NCI-H1694 (cell line): ENCODE measurements at regions not wholly inside any gene's neighbourhood (a gene's known extent, or its start where the extent isn't known, plus 50 kb on each side); places are given as distances from the start of the nearest gene placed in this dataset.
"Not testable (repeated sequence)": the region's sequence is repeated elsewhere in the genome, so short reads cannot be mapped to it uniquely, and the experiment has no call there.

ENCODE experiments used
- DNase-seq: peaks from one replicate; lab custom pipeline; 2025; lab: John Stamatoyannopoulos, UW

DNA sequence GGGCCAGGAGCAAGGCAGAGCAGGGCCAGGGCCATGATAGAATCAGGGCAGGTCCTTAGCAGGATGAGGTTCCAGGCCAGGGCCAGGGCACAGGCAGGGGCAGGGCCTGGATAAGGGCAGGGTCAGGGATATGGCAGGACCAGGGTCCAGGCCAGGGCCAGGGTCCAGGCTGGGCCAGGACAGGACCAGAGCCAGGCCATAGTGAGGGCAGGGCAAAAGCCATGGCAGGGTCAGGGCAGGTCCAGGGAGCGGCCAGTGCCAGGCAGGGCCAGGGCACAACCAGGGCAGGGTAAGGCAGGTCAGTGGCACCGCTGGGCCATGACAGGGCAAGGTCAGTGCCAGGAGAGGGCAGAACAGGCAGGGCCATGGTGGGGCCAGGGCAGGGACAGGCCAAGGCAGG lies 152.2 kb downstream of the LIPI start:
- DNase-seq = no peak

DNA sequence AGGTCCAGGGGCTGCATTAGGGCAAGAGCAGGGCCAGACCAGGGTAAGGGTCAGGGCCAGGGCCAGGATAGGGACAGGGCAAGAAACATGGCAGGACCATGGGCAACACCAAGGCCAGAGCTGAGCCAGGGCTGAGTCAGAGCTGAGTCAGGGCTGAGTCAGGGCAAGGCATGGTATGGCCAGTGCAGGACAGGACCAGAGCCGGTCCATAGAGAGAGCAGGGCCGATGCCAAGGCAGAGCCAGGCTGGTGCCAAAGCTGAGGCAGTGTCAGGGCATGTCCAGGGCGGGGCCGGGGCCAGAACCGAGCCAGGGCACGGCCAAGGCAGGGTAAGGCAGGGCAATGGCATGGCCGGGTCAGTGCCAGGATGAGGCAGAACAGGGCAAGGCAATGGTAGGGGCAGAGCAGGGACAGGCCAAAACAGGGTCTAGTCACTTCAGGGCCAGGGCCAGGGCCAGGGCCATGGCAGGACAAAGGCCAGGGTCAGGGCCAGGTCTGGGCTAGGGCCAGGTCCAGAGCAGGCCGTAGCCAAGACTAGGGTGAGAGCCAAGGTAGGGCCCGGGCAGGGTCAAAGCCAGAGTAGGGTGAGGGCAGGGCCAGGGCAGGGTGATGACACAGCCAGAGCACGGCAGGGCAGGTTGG lies 152.8 kb downstream of the LIPI start:
- not testable (repeated sequence) for DNase-seq

DNA sequence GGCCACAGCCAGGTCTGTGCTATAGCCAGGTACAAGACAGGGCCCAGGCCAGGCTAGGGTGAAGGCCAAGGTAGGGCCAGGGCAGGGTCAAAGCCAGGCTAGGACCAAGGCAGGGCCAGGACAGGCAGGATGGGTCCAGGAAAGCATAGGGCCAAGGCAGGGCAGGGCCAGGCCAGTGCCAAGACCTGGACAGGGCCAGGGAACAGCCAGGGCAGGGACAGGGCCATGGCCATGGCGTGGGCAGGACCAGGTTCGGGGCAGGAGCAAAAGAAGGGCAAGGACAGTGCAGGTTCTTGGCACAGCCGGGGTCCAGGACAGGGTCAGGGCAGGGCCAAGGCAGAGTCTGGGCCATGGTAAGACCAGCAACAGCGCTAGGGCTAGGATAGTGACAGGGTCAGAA lies 153.4 kb downstream of the LIPI start:
- DNase-seq = no peak

DNA sequence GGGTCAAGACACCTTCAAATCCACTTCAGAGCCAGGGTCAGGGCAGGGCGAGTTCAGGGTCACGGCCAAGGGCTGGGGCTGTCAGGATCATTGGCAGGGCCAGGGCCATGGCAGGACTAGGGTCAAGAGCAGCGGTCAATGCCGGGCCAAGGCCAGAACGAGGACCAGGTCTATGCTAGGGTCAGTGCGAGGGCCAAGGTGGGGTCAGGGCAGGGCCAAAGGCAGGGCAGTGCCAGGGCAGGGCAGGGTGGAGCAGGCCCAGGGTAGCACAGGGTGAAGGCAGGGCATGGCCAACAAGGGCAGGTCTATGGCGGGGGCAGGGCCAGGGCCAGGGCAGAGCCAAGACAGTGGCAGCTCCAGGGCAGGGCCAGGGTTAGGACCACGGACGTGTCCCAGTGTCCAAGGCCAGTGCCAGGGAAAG lies 154.0 kb downstream of the LIPI start:
- DNase-seq = no peak

DNA sequence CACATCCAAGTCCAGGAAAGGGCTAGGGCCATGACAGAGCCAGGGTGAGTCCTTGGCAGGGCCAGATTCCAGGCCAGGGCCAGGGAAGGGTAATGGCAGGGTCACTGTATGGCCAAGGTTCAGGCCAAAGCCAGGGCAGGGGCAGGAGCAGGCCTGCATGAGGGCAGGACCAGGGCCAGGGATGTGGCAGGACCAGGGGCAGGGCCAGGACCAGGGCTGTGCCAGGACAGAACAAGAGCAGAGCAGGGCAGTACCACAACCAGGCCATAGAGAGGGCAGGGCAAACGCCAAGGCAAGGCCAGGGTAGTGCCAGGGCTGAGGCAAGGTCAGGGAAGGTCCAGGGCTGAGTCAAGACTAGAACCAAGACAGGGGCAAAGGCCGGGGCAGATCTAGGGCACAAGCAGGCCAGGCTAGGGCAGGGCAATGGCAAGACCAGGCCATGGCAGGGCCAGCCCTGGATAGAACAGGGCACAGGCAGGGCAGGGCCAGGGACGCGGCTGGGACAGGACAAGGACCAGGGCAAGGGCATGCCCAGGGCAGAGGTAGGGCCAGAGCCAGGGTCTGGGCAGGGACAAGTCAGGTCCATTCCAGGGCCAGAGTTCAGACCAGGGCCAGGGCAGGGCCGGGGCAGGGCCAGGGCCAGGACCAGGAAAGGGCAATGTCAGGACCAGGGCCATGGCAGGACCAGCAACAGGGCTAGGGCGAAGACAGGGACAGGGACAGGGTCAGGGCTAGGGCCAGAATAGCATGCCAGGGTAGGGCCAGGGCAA lies 154.8 kb downstream of the LIPI start:
- not testable (repeated sequence) for DNase-seq

DNA sequence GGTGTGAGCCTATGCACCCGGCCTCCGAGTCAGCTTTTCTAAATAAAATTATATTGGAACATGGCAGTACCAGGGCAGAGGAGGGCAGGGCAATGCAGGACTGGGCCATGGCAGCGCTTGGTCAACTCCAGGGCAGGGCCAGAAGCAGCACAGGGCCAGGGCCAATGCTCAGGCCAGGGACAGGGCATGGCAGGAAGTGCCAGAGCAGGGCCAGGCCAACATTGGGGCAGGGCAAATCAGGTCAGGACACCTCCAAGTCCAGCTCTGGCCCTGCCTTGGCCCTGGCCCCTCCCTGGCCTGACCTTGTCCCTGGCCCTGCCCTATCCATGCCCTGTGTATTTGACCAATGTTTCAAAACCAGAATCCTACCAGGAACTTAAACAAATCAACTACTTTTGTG lies 156.1 kb downstream of the LIPI start:
- DNase-seq = no peak

DNA sequence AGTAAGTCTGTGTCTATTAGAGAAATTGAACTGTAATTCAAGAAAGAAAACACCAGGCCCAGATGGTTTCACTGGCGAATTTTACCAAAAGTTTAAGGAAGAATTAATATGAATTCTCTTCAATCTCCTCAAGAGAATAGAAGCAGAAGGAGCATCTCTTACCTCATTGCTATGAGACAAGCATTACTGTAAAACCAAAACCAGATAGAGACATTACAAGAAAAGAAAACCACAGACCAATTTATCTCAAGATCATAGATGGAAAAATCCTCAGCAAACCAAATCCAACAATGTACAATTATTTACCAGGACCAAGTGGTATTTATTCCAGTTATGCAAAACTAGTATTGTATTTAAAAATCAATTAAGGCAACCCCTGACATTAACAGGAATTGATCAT lies 160.6 kb downstream of the LIPI start:
- DNase-seq = no peak

DNA sequence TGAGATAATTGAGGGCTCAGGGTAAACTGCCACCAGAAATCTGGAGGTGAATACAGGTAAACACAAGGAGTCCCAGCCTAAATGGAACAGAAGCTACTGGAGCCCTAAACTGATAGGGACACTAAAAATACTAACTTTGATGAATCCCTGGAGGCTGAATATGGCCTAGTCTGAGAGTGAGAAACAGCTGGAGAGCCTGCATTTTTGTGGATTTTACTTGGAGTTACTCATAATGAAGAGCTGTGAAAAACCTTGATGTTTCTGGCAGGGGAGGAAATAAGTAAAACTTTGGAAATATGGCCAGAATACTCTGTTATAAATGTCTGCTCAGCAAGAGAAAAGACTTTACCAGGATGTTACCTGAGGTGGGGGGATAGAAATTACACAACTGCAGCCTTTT lies 164.4 kb downstream of the LIPI start:
- no peak for DNase-seq

DNA sequence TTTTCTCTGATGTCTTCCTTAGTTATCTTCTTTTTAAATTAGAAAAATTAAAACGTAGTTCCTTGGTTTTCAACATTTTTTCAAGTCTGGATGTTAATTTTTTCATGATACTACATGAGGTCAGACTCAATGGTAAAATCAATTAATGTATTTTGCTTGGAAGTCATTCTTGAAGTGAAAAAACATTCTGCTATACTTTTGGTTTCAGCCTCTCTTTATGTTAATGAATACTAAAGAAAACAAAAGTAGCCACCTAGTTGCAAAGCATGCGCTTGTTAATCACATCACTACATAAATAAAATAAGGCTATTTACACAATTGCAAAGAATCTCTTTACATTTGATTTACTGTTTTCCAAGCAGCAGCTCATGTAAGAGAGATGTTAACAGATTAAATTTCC lies 170.4 kb downstream of the LIPI start:
- no peak for DNase-seq

DNA sequence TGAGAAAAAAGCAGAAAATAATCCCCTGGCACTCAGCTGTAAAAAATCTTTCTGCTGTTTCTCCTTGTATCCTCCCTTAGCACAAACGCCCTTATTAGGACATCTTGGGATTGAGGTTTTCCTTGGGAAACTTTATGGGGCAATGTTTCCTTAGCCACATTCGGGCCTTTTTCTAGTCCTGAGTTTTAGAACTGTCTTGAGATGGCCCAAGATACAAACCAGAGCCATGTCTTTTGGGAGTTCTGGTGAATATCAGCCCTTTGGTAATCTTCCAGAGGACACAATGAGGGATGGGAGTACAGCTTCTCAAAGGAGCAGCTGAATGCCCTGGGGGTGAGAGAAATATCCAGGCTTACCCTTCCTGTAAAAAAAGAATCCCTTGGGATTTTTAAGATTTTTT lies 182.1 kb downstream of the LIPI start:
- not testable (repeated sequence) for DNase-seq

DNA sequence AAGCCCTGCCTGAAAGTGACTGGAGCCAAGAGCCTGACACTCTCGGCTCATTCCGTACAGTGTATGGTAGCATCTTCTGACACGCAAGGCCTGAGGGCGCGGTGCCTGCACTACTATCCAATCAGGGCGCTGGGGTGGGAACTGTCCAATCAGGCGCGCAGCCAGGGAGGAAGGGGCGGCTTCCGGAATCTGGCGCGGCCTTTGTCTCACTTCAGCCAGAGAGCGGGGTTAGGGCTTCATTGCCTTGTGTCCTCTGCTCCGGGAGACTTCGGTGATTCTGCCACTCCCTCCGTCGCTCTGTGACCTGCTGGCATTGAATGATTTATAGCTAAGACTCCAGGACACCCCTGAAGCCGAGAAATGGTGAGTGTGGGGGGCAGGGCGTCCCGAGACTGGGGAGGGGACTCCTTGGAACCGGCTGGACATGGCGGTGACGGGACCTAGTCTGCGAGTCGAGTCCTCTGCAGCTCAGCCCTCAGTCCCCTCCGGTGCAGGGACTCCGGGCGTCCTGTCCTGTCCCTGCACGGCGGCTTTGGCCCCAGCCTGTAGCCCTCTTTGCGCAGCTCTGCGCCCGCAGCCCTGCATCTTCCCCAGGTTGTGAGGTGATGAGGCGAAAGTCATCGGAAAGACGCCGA lies 183.4 kb downstream of the LIPI start:
- DNase-seq = peak; percentile 98

DNA sequence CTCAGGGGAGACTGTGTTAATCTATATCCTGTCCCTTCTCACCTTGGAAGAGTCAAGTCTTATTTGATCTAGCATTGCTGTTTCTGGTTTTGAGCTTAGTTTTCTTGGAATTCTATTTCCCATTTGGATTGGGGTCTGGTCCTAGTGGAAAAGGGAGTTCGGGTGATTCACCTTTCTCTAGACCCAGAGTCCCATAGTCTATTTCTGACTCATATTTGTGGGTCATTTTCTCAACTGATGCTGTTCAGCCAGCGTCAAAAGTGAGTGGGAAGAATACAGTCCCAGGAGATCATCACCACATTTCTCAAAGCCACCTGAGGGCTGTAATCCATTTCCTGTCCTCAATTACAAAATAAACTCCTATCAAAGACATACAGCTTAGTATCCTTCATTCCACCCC lies 190.6 kb downstream of the LIPI start:
- not testable (repeated sequence) for DNase-seq

DNA sequence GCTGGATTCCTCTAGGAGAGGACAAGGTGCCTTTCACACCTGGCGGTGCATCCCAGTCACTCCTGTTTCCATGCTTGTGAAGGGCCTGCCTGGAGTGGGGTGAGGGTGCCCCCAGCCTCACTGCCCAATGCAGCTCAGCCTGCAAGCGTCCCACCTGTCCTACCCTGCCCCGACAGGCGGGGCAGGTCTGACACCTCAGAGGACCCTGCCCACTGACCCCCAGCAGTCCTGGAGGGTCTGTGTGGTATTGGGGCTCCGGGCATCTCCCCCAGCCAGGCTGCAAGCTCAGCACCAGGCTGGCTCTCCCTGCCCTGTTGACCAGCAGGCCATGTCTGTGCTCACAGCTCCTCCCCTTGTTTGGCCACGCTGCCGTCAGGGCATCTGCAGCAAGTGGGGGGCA lies 194.9 kb downstream of the LIPI start:
- DNase-seq = not testable (repeated sequence)

DNA sequence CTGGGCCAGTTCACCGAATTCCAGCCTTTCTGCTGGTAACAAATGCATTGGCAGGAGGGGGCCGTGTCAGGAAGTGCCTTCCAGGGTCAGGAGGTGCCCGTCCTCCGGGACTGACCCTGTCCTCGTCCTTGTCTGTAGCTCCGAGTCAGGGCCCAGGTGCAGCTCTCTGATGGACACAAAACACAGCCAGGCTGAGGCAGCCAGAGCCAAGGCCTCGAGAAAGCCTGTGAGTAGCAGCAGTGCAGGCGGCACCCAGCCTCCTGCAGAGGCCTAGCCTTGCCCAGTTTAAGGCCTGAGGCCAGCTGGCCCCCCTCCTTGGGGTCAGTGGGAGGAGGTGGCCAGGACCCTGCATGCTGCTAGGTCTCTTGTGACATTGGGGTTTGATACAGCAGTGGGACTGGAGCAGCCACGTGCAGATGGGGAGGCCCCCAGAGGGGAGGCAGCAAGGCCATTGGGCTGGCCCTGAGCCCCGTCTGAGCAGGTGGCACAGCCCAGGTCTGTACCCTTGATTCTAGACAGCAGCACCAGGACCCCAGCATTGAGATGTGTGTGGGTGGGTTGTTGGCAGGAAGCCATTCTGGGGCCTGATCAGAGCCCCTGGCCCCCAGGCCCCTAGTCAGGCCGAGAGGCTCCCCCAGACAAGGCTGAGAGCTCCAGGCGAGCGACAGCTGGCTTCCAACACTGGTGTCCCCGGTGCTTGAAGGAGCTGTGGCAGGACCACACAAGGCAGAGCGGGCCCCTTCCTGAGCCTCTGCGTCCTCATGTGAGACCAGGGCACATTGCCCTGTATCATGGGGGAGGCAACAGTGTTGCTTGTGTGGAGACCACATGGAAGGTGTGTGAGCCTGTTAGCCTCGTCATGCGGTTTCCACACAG lies 196.9 kb downstream of the LIPI start:
- not testable (repeated sequence) for DNase-seq

DNA sequence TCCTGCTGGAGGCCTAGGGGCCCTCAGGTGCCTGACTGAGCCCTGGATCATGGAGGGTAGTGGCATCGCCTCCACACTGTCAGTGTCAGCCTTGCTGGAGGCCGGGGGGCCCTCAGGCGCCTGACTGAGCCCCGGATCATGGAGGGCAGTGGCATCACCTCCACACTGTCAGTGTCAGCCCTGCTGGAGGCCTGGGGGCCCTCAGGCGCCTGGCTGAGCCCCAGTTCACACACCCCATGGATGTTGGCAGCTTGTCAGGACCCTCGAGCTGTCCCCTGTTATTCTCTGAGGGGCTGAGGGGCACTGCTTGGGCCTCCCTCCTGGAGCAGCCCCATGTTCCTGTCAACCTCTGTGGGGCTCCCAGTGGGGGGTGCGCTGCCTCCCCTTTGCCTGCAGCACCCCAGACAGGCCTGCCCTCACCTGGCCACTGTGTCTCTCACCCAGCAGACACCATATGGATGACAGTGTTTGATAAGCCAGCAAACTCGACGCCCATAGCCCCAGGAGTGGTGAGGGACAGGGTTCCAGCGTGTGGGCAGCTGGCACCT lies 197.6 kb downstream of the LIPI start:
- no peak for DNase-seq

DNA sequence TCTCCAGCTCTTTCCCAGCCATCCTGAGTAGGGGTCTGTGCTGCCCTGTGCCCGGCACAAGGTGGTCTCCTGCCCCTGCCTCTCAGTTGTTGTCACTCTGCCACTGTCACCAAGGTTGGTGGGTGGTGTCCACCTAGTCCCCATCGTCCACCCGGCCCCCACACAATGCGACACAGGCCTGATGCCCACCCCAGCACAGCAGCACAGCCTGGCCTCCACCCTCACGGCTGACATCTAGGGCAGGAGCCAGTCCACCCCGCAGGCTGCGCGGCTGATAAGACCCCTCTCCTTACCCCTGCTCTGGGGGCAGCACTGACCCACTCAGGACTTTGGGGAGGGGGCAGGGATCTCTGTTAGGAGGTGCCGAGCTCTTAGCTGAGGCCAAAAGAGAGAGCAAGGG lies 198.3 kb downstream of the LIPI start:
- no peak for DNase-seq

DNA sequence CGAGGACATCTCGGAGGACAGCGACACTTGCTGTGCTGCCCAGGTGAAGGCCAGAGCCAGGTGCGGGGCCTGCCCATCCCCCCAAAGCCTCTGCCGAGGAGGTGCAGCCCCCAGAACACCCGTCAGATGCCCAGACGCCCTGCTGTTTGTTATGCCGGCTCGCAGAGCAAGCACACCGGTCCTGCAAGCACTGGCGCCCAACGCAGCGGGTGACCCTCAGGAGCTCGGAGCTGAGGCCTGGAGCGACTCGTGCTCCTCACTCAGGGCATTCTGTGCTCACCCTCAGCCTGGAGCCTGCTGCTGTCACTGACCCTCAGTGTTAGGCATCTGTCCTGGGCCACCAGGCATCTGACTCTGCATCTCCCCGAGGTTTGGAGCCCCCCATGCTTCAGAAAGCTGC lies 199.0 kb downstream of the LIPI start:
- not testable (repeated sequence) for DNase-seq

DNA sequence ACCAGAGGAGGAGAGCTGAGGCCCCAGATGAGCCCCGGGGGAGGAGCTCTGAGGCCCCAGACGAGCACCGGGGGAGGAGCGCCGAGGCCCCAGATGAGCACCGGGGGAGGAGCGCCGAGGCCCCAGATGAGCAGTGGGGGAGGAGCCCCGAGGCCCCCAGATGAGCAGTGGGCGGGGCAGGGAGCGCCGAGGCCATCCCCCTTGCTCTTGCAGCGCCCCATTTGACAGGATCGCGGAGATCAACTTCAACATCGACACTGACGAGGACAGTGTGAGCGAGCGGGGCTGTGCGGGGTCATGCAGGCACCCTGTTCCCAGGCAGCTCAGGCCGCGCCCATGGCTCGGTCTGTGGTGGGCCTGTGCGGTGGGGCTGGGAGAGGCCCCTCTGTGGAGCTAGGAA lies 199.6 kb downstream of the LIPI start:
- not testable (repeated sequence) for DNase-seq

DNA sequence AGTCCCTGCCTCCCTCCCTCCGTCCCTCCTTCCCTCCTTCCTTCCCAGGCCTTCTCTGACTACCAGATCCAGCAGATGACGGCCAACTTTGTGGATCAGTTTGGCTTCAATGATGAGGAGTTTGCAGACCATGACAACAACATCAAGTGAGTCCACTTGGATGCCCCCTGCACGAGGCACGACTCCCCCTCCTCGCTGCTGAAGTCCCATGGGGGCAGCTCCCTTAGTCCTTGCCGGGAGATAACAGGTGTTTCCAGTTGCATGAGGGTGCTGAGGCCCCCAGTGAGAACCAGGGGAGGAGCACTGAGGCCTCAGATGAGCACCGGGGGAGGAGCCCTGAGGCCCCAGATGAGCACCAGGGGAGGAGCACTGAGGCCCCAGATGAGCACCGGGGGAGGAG lies 200.0 kb downstream of the LIPI start:
- DNase-seq = no peak

DNA sequence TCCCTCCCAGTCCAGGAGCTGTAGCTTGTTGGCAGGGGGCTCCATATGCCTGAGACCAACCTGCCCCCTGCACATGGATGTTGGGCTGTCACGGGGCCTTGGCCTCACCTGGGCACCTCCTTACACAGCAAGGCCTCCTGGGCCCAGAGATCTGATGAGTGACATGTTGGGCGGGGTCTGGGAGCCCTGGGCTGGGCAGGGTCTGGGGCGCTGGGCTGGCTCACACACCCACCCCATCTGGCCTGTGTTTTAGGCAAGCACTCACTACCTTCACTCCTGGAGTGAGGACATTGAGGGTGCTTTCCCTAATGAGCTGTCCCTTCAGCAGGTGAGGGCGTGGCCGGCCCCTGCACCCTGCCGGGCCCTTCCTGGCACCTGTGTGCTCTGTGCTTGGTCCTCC lies 200.8 kb downstream of the LIPI start:
- not testable (repeated sequence) for DNase-seq

DNA sequence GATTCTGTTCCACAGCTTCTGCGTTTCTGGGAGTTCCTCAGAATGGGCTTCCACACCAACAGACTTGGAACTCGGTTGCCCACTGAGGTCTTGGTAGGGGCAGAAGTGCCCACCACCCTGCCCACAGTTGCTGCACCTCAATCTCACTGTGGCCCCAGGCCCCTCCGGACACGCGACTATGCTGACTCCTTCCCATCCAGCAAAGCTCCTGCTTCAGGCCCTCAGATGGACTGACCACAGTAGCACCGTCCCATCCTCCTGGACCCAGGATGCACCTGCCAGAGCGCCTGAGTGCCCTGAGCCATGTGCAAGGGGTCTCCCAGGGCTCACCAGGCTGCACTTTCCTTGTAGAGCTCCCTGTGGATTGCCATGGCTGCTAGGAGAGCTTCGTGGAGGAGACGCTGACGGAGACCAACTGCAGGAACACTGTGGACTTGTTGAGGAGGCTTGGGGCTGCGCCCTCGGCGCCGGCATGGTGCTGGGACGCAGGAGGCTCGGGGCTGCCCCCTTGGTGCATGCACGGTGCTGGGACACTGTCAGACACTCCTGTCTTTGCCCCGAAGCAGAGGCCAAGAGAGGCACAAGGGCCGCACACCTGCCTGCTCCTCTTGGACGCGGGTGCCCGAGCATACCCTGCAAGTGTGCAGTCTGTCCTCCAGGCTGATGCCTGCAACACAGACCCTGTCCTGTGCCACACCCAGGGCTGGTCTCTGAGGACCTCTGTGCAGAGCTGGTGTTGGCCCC lies 201.3 kb downstream of the LIPI start:
- not testable (repeated sequence) for DNase-seq
